SK-N-MC (cell line): ENCODE measurements at regions not wholly inside any gene's neighbourhood (a gene's known extent, or its start where the extent isn't known, plus 50 kb on each side); places are given as distances from the start of the nearest gene placed in this dataset.

Experiments used
- EZH2 ChIP-seq: fragments of 200-600 bp; sonication (generic); IDR thresholded peaks from one replicate; pipeline ENCODE4 v1.6.1; 2017; ENCODE audit warnings: antibody characterized with exemption
- POLR2AphosphoS5 ChIP-seq: IDR thresholded peaks from 2 replicates; pipeline ENCODE4 v1.6.1; 2012; ENCODE audit warnings: mild to moderate bottlenecking, low read depth, low read length, borderline replicate concordance

- TF ChIP-seq POLR2AphosphoS5 (no peak), EZH2 (no peak)
Measured at GRCh38 chr17:36714789-36715188, 113.4 kb downstream of the MRM1 start.
